Keratinocyte (primary cell): ENCODE measurements at regions not wholly inside any gene's neighbourhood (a gene's known extent, or its start where the extent isn't known, plus 50 kb on each side); places are given as distances from the start of the nearest gene placed in this dataset.

Experiments used
- DNase-seq: peaks from one replicate; pipeline ENCODE4 v3.0.0-alpha.2; 2011; ENCODE audit warnings: low read depth, missing footprints, low spot score
- FAIRE-seq: peaks from 2 replicates; lab custom pipeline; 2011; peaks lifted over from hg19 to GRCh38; lab: Jason Lieb, UNC
- H2AFZ ChIP-seq: 2 replicates; pipeline ENCODE4 v1.6.0; 2012; ENCODE audit warnings: low read length, control low read depth, inconsistent platforms; ENCODE audit not compliant: control insufficient read depth
- H3K27ac ChIP-seq: 2 replicates; pipeline ENCODE4 v1.5.1; 2011; ENCODE audit warnings: low read length; ENCODE audit not compliant: control insufficient read depth, insufficient read depth
- H3K27me3 ChIP-seq: 3 replicates; pipeline ENCODE4 v1.6.0; 2011; ENCODE audit warnings: low read length; ENCODE audit not compliant: control insufficient read depth, insufficient read depth; ENCODE audit errors: extremely low read depth
- H3K36me3 ChIP-seq, 2 experiments: 2 replicates in 1 of 2; 3 replicates in 1 of 2; pipeline ENCODE4 v1.5.1; 2011; ENCODE audit warnings: low read length in 2 of 2, mild to moderate bottlenecking in 1 of 2; ENCODE audit not compliant: control insufficient read depth in 2 of 2, insufficient read depth in 2 of 2; ENCODE audit errors: extremely low read depth in 1 of 2
- H3K4me1 ChIP-seq: 3 replicates; pipeline ENCODE4 v1.5.1; 2011; ENCODE audit warnings: low read length; ENCODE audit not compliant: control insufficient read depth, insufficient read depth; ENCODE audit errors: extremely low read depth
- H3K4me2 ChIP-seq: 3 replicates; pipeline ENCODE4 v1.6.0; 2011; ENCODE audit warnings: low read depth, low read length; ENCODE audit not compliant: control insufficient read depth, insufficient read depth; ENCODE audit errors: extremely low read depth
- H3K4me3 ChIP-seq, 3 experiments: fragments of 200-600 bp in 1 of 3; sonication (generic) in 1 of 3; 2 replicates in 2 of 3; 3 replicates in 1 of 3; pipeline ENCODE4 v1.5.1; 2011 to 2016; ENCODE audit warnings: low read length in 3 of 3, mild to moderate bottlenecking in 3 of 3, control low read depth in 2 of 3, inconsistent platforms in 1 of 3, low read depth in 1 of 3, mixed read lengths in 1 of 3, mixed run types in 1 of 3, moderate library complexity in 1 of 3; ENCODE audit not compliant: control insufficient read depth in 2 of 3, insufficient read depth in 2 of 3; ENCODE audit errors: extremely low read depth in 1 of 3
- H3K79me2 ChIP-seq: 2 replicates; pipeline ENCODE4 v1.6.0; 2012; ENCODE audit warnings: low read length; ENCODE audit not compliant: control insufficient read depth, insufficient read depth
- H3K9ac ChIP-seq: 3 replicates; pipeline ENCODE4 v1.6.0; 2011; ENCODE audit warnings: low read length; ENCODE audit not compliant: control insufficient read depth, insufficient read depth; ENCODE audit errors: extremely low read depth
- H3K9me1 ChIP-seq: 3 replicates; pipeline ENCODE4 v1.6.0; 2011; ENCODE audit warnings: low read length; ENCODE audit not compliant: control insufficient read depth, insufficient read depth; ENCODE audit errors: extremely low read depth
- H3K9me3 ChIP-seq: 2 replicates; pipeline ENCODE4 v1.5.1; 2012; ENCODE audit warnings: low read depth, low read length; ENCODE audit not compliant: control insufficient read depth
- H4K20me1 ChIP-seq: 3 replicates; pipeline ENCODE4 v1.6.0; 2011; ENCODE audit warnings: low read length; ENCODE audit not compliant: control insufficient read depth, insufficient read depth; ENCODE audit errors: extremely low read depth
- CTCF ChIP-seq, 3 experiments: IDR thresholded peaks in 1 of 3; conservative IDR thresholded peaks in 1 of 3; optimal IDR thresholded peaks in 1 of 3; 2 replicates in 2 of 3; 3 replicates in 1 of 3; pipeline versions ENCODE3 to v1.5.1; 2011; ENCODE audit warnings: low read length in 3 of 3, mild to moderate bottlenecking in 3 of 3, moderate library complexity in 2 of 3, control low read depth in 1 of 3, inconsistent platforms in 1 of 3; ENCODE audit not compliant: insufficient read depth in 2 of 3; ENCODE audit errors: extremely low read depth in 1 of 3
- EZH2 ChIP-seq: IDR thresholded peaks from one replicate; pipeline ENCODE4 v1.6.1; 2012; ENCODE audit warnings: inconsistent platforms, mild to moderate bottlenecking, low read length, moderate library complexity
- dilution Hi-C: fragments of 300-500 bp; cut with MboI; formaldehyde crosslinking; loops from one replicate; pipeline ENCODE4 v1.7.0; 2020; ENCODE audit warnings: low sequenced_read_pairs; ENCODE audit not compliant: extremely low pct_ligation_motif_present

DNA sequence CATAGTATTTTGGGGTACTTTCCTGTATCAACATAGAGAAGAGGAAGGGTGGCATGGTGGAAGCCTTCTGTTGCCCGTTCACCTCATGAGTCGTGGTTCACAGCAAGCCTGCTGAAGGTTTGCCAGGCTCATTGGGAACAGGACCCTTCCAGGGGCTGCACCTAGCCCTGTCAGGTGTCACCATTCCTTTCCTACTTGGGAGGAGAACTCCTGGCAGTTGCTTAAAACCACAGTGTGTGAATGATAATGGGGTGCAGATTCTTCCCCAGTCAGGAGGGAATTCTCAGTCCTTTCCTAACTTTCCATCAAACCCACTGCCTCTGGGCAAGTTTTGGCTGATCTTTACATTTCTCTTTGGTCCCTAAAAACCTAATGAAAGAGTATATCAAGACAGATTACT is 99.4 kb upstream of the CTNND2 start:
- Histone ChIP-seq H3K9me1 (no peaks in the 10 kb centered on the region), H2AFZ (no peak overlapping the region), H3K36me3 (no peaks in the 10 kb centered on the region), H3K4me3 (no peak overlapping the region), H3K27me3 (no peaks in the 10 kb centered on the region), H3K9me3 (no peaks in the 10 kb centered on the region), H3K4me2 (no peak overlapping the region), H4K20me1 (no peaks in the 10 kb centered on the region), H3K27ac (no peak overlapping the region), H3K79me2 (no peaks in the 10 kb centered on the region), H3K9ac (no peak overlapping the region), H3K4me1 (no peaks in the 10 kb centered on the region)
- FAIRE-seq (no peak), DNase-seq (no peak)
- dilution Hi-C loops = no loop called here
- TF ChIP-seq CTCF (optimal IDR thresholded peaks at IDR 0.05 in 1 of 3, IDR thresholded peaks at IDR 0.05 in 1 of 3, conservative IDR thresholded peaks at IDR 0.05 in 1 of 3; ENCODE audit: extremely low read depth in 1 of 3, insufficient read depth in 2 of 3, low read length in 3 of 3) (no peak), EZH2 (no peak)

DNA sequence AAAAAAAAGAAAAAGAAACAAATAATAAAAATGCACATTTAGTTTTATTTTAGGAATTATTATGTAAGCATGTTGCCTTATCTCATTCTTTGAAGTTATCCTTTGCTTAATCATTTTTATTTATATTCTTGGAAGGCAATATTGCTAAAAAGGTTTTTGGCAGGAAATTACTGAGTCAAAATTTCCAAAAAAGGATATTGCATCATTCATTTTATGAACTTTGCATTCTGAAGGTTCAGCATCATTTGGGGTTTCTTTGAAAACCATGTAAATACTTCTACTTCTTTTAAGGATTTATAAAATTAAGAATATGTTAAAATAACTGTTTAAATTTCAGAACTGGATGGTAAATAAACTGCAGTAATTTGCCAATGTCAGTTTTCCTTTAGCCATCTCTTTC is 94.2 kb upstream of the CTNND2 start:
- dilution Hi-C loops = no loop called here
- TF ChIP-seq CTCF (optimal IDR thresholded peaks at IDR 0.05 in 1 of 3, IDR thresholded peaks at IDR 0.05 in 1 of 3, conservative IDR thresholded peaks at IDR 0.05 in 1 of 3; ENCODE audit: extremely low read depth in 1 of 3, insufficient read depth in 2 of 3, low read length in 3 of 3) (no peak), EZH2 (no peak)
- no peaks in the 10 kb centered on the region for H3K79me2 ChIP-seq
- H3K9me3 ChIP-seq = no peaks in the 10 kb centered on the region
- no peak overlapping the region for H3K9ac ChIP-seq
- H3K27ac ChIP-seq = no peak overlapping the region
- DNase-seq = no peak
- no peak overlapping the region for H3K4me2 ChIP-seq
- H3K27me3 ChIP-seq = no peaks in the 10 kb centered on the region
- no peaks in the 10 kb centered on the region for H3K9me1 ChIP-seq
- no peak overlapping the region for H2AFZ ChIP-seq
- H3K36me3 ChIP-seq = no peaks in the 10 kb centered on the region
- H3K4me3 ChIP-seq = no peak overlapping the region
- no peaks in the 10 kb centered on the region for H4K20me1 ChIP-seq
- no peaks in the 10 kb centered on the region for H3K4me1 ChIP-seq
- no peak for FAIRE-seq
